ENCODE measurements at regions not wholly inside any gene's neighbourhood (a gene's known extent, or its start where the extent isn't known, plus 50 kb on each side); places are given as distances from the start of the nearest gene placed in this dataset.

DNA sequence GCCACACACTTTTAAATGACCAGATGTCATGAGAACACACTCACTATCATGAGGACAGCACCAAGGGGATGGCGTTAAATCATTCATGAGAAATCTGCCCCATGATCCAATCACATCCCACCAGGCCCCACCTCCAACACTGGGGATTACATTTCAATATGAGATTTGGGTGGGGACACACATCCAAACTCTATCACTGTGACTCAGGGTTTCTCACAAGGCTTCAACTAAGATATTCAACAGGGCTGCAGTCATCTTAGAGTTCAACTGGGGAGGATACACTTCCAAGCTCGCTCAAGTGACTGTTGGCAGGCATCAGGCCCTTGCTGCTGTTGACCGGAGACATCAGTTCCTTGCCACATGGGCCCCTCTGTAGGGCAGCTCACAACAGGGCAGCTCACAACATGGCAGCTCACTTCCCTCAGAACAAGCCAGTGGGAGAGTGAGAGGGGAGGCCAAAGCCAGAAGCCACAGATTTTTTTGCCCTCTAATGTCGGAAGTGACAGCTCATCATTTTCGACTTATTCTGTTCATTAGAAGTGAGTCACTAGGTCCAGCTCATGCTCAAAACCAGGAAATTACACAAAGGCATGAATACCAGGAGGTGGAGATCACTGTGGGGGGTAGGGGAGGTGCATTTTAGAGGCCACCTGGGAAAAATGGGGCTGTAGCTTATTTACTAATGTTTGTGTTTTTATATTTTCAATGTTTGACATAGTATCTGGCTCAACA is 50.8 kb upstream of the PTHLH start:
- H3K9me3 ChIP-seq: no peaks in the 10 kb centered on the region
- TF ChIP-seq, protein P1, sequence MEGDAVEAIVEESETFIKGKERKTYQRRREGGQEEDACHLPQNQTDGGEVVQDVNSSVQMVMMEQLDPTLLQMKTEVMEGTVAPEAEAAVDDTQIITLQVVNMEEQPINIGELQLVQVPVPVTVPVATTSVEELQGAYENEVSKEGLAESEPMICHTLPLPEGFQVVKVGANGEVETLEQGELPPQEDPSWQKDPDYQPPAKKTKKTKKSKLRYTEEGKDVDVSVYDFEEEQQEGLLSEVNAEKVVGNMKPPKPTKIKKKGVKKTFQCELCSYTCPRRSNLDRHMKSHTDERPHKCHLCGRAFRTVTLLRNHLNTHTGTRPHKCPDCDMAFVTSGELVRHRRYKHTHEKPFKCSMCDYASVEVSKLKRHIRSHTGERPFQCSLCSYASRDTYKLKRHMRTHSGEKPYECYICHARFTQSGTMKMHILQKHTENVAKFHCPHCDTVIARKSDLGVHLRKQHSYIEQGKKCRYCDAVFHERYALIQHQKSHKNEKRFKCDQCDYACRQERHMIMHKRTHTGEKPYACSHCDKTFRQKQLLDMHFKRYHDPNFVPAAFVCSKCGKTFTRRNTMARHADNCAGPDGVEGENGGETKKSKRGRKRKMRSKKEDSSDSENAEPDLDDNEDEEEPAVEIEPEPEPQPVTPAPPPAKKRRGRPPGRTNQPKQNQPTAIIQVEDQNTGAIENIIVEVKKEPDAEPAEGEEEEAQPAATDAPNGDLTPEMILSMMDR (IDR thresholded peaks at IDR 0.05): no peak
- no peaks in the 10 kb centered on the region for H3K27me3 ChIP-seq
- H3K36me3 ChIP-seq: no peaks in the 10 kb centered on the region
- no peak overlapping the region for H3K4me3 ChIP-seq
- DNase-seq (ENCODE audit: low spot score): no peak
- H3K27ac ChIP-seq: no peak overlapping the region
- H3K4me1 ChIP-seq: no peaks in the 10 kb centered on the region

DNA sequence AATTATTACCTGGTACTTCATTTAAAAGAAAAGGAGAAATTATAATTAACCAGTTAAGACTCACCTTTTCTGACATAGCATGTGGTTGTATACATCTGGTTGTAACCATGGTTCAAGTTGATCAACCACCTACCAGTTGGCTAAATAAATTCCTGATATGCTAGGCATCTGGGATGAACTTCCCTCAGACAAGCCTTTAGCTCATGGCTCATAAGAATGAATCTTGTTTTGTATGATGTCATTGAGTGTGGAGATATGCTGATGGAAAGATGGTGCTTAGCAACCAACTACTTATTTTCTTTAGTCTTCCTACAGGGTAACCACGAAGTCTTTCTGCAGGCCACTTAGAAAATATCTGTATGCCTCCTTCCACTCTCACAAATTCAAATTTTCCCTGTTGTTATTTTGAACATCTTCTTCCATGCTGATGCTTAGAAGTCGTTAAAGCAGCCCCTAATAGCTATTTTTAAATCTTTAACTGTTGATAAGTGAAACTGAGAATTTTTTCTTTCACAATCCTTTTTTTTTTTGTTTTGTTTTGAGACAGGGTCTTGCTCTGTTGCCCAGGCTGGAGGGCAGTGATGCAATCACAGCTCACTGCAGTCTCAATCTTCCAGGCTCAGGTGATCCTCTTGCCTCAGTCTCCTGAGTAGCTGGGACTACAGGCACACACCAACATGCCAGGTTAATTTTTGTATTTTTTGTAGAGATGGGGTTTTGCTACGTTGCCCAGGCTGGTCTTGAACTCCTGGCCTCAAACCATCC is 51.9 kb upstream of the PTHLH start:
- Histone ChIP-seq H3K27me3 (no peaks in the 10 kb centered on the region), H3K36me3 (no peaks in the 10 kb centered on the region), H3K4me3 (no peak overlapping the region), H3K27ac (no peak overlapping the region), H3K4me1 (no peaks in the 10 kb centered on the region), H3K9me3 (no peaks in the 10 kb centered on the region)
- DNase-seq (ENCODE audit: low spot score): no peak
- TF ChIP-seq, protein P1 (IDR thresholded peaks at IDR 0.05): no peak

DNA sequence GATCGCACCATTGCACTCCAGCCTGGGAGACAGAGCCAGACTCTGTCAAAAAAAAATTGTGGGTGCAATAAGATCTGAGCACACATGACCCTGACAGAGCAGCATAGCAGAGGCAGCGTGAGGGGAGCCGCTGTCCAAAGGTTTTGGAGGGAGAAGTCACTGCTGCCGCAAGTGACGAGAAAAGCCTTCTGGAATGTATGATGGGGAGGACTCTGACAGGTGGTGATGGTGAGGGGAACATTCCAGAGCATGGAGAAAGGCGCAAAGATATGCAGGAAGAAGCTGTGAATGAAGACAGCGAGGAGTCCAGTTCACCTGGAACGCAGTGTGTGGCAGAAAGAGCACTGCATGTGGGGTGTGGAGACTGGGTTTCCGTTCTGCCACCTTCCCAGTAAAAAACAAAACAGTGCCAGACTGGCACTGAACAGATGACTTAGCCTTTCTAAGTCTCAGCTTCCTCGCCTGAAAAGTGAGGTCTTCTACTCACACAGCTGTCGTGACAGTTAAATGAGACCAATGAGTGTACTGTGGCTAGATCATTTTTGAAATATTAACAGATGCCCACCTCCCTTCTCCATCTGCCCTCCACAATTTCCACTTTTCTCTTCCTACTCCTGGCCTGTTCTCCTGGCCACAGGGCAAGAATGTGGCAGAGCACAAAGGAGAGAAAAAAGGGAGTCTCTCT is 53.4 kb upstream of the PTHLH start:
- Histone ChIP-seq H3K27me3 (no peaks in the 10 kb centered on the region), H3K27ac (no peak overlapping the region), H3K4me1 (no peaks in the 10 kb centered on the region), H3K9me3 (no peaks in the 10 kb centered on the region), H3K36me3 (no peaks in the 10 kb centered on the region), H3K4me3 (no peak overlapping the region)
- TF ChIP-seq, protein P1 (IDR thresholded peaks at IDR 0.05): no peak
- no peak for DNase-seq (ENCODE audit: low spot score)

DNA sequence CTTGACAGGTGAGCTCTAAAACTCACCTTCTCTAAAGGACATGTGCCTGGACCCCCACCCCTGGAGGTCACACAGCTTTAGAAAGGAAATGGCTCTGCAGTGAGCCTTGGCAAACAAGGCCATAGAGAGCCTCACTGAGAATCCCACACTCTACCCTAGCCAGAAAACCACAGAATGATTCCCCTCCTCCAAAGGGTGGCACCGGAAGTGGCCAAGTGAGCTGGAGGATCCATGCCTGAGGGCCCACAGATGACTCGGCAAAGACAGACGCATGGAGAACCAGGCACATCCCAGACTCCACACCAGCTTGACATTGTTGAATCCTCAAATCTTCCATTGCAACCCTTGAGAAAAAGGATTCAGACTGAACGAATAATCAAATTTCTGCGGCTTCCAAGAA is 54.2 kb upstream of the PTHLH start:
- H3K4me1 ChIP-seq: no peaks in the 10 kb centered on the region
- TF ChIP-seq, protein P1 (IDR thresholded peaks at IDR 0.05): no peak
- H3K9me3 ChIP-seq: no peaks in the 10 kb centered on the region
- no peak overlapping the region for H3K27ac ChIP-seq
- no peak for DNase-seq (ENCODE audit: low spot score)
- no peaks in the 10 kb centered on the region for H3K27me3 ChIP-seq
- H3K4me3 ChIP-seq: no peak overlapping the region
- H3K36me3 ChIP-seq: no peaks in the 10 kb centered on the region

DNA sequence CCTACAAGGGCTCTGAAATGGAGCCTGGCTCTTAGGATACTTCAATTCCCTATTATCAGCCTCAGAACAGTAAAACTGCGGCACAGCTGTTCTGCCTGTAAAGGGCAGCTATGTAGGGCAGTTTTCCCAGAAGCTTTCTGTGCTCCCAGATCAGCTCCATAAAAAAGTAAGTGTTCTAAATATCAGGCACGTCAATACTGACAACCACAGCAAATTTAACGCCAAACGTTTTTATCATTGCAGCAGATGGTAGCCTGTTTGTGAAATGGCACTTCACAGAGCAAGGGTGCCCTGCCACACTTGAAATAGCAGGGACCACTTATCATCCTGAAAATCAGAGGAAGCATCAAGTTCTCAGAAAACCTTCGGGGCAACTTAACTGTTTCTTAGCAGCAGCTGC is 54.8 kb upstream of the PTHLH start:
- Histone ChIP-seq H3K4me1 (no peaks in the 10 kb centered on the region), H3K4me3 (no peak overlapping the region), H3K36me3 (no peaks in the 10 kb centered on the region), H3K9me3 (no peaks in the 10 kb centered on the region), H3K27me3 (no peaks in the 10 kb centered on the region), H3K27ac (no peak overlapping the region)
- TF ChIP-seq, protein P1 (IDR thresholded peaks at IDR 0.05): no peak
- DNase-seq (ENCODE audit: low spot score): no peak
